HAP-1 (cell line): ENCODE measurements at regions not wholly inside any gene's neighbourhood (a gene's known extent, or its start where the extent isn't known, plus 50 kb on each side); places are given as distances from the start of the nearest gene placed in this dataset.

Source experiments
- DNase-seq, 2 experiments: peaks; one replicate each; pipeline ENCODE4 v3.0.0-alpha.2; 2016 to 2020; ENCODE audit warnings: low spot score in 2 of 2
- H3K27me3 ChIP-seq: fragments of 250-450 bp; sonication (Bioruptor Pico); 2 replicates; pipeline ENCODE4 v1.5.1; 2020; ENCODE audit warnings: low read depth, mild to moderate bottlenecking, moderate library complexity
- H3K36me3 ChIP-seq: fragments of 250-450 bp; sonication (Bioruptor Pico); replicated peaks from 2 replicates; pipeline ENCODE4 v1.5.1; 2020; ENCODE audit warnings: mild to moderate bottlenecking
- H3K4me1 ChIP-seq: fragments of 250-450 bp; sonication (Bioruptor Pico); 2 replicates; pipeline ENCODE4 v1.5.1; 2020; ENCODE audit warnings: mild to moderate bottlenecking
- H3K4me3 ChIP-seq: fragments of 250-450 bp; sonication (Bioruptor Pico); 2 replicates; pipeline ENCODE4 v1.5.1; 2020; ENCODE audit warnings: mild to moderate bottlenecking, moderate library complexity
- H3K9me3 ChIP-seq: fragments of 250-450 bp; sonication (Bioruptor Pico); 2 replicates; pipeline ENCODE4 v1.5.1; 2020; ENCODE audit warnings: mild to moderate bottlenecking, moderate library complexity
- in situ Hi-C: fragments of 300-500 bp; cut with MboI; formaldehyde crosslinking; loops from 3 replicates; pipeline ENCODE4 v1.14.3; 2020; ENCODE audit warnings: low sequenced_read_pairs, inconsistent platforms, mixed read lengths

DNA sequence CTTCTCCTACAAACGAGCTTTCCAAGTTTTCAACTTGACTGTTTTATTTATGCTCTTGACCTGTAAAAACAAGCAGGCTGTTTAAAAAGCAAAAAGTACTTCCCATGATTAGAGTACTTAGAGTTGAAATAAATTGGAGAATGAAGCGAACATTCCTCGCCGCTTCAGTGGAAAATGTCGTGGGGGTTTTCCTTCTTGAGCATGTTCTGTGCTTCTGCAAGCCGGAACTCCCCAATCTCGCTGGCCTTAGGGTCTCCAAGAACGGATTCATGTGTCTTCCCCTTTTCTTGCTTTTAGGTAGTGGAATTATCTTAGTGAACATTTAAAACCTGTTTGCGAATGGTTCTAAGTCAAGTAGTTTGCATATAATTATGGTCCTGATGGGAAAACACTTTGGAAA is 103.6 kb upstream of the ZNF536 start:
- Histone ChIP-seq H3K36me3 (no peaks in the 10 kb centered on the region; the same call in 1 of the 2 replicates), H3K4me3 (no peak overlapping the region), H3K27me3 (no peaks in the 10 kb centered on the region), H3K9me3 (peaks cover 5% of the 10 kb centered on the region; the same call in 1 of the 2 replicates), H3K4me1 (peaks cover 9% of the 10 kb centered on the region)
- in situ Hi-C loops: no loop called here
- no peak for DNase-seq

DNA sequence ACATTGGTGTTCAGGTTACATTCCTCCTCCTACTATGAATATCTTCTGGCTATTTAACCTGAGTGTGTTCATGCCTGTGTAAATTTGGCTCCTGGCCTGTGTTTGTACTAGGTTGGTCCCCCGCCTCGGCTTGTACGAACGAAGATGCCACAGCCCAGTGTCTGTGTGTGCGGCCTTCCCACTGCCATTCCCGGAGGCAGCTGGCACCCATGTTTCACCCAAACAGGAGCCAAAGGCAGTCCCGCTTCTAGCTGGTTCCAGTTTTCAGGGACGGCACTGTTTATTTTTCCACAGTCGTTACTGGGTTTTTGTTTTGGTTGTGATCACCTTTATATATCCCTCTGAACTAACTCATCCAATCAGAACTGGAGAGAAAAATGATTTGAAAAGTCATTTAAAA is 102.5 kb upstream of the ZNF536 start:
- Histone ChIP-seq H3K27me3 (no peaks in the 10 kb centered on the region), H3K36me3 (no peaks in the 10 kb centered on the region; the same call in 1 of the 2 replicates), H3K4me1 (peaks cover under 1% of the 10 kb centered on the region), H3K9me3 (peaks cover 5% of the 10 kb centered on the region; the same call in 1 of the 2 replicates), H3K4me3 (no peak overlapping the region)
- no peak for DNase-seq
- in situ Hi-C loops: no loop called here

DNA sequence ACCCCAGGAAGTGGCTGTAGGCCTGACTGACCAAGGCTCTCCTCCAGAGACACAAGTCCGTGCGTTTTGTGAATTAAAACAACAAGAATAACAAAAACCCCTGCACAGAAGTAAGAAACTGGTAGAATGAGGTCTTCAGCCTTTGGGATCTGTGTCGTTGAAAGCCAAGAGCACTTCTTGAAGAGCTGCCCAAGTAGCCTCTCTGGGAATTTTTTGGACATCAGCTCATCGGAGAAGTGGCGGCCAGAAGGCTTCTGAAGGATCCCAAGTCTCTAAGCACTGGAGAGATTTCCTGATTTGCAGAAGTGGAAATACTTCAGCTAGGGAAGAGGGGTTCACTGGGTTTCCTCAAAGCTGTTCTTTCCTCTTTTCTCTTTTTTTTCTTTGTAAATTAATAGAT is 100.4 kb upstream of the ZNF536 start:
- Histone ChIP-seq H3K27me3 (no peaks in the 10 kb centered on the region), H3K36me3 (no peaks in the 10 kb centered on the region; the same call in 1 of the 2 replicates), H3K4me1 (peaks cover 18% of the 10 kb centered on the region), H3K4me3 (no peak overlapping the region), H3K9me3 (peaks cover 5% of the 10 kb centered on the region; the same call in 1 of the 2 replicates)
- DNase-seq: no peak
- in situ Hi-C loops: no loop called here

DNA sequence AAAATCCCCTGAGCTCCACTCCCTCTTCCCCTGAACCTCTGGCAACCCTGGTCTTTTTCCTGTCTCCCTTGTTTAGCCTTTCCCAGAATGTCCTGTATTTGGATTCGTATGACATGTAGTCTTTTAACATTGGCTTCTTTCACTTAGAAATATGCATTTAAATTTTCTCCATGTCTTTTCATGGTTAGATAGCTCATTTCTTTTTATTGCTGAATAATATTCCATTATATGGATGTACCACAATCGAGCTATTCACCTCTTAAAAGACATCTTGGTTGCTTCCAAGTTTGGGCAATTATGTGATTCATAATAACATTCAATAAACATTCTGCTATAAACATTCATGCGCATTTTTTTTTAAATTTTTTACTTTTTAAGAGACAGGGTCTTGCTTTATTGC is 99.6 kb upstream of the ZNF536 start:
- Histone ChIP-seq H3K4me1 (peaks cover 21% of the 10 kb centered on the region), H3K36me3 (peaks cover 3% of the 10 kb centered on the region; the same call in 1 of the 2 replicates), H3K9me3 (peaks cover 5% of the 10 kb centered on the region; the same call in 1 of the 2 replicates), H3K4me3 (no peak overlapping the region), H3K27me3 (no peaks in the 10 kb centered on the region)
- in situ Hi-C loops: no loop called here
- DNase-seq: no peak

DNA sequence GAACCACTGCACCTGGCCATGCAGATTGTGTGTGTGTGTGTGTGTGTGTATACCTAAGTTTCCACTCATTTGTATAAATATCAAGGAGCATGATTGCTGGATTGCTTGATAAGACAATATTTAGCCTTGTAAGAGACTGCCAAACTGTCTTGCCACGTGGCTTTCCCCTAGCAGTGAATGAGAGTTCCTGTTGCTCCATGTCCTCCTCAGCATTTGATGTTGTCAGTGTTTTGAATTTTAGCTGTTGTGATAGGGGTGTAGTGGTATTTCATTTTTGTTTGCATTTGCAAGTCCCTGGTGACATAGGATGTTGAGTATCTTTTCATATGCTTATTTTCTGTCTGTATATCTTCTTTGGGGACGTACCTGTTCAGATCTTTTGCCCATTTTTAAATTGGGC is 99.0 kb upstream of the ZNF536 start:
- in situ Hi-C loops: no loop called here

DNA sequence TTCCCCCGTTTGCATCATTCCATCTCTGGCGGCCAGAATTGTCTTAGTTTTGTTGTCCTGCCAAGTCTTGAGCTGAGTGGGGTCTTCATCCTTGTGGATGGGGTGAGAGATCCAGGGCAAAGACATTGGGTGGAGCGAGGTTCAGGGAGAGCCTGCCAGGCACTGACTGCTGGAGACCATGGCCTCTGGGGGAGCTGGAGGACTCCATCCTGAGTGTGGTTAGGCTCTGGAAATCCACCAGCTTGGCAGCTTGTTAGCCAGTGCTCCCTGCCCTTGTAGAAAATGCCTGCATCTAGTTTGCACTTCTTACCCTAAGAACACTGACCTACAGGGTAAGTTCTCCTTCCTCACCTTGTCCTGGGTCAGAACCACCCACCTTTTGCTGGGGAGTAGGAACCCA is 97.2 kb upstream of the ZNF536 start:
- Histone ChIP-seq H3K4me3 (no peak overlapping the region), H3K27me3 (no peaks in the 10 kb centered on the region), H3K9me3 (peaks cover 5% of the 10 kb centered on the region; the same call in 1 of the 2 replicates), H3K4me1 (peaks cover 21% of the 10 kb centered on the region), H3K36me3 (peaks cover 3% of the 10 kb centered on the region; the same call in 1 of the 2 replicates)
- DNase-seq: no peak
- in situ Hi-C loops: no loop called here

More for the DNA sequence above, 99.0 kb upstream of the ZNF536 start:
- peaks cover 5% of the 10 kb centered on the region; the same call in 1 of the 2 replicates for H3K9me3 ChIP-seq
- no peak overlapping the region for H3K4me3 ChIP-seq
- no peak for DNase-seq
- peaks cover 21% of the 10 kb centered on the region for H3K4me1 ChIP-seq
- H3K27me3 ChIP-seq: no peaks in the 10 kb centered on the region
- peaks cover 3% of the 10 kb centered on the region; the same call in 1 of the 2 replicates for H3K36me3 ChIP-seq

DNA sequence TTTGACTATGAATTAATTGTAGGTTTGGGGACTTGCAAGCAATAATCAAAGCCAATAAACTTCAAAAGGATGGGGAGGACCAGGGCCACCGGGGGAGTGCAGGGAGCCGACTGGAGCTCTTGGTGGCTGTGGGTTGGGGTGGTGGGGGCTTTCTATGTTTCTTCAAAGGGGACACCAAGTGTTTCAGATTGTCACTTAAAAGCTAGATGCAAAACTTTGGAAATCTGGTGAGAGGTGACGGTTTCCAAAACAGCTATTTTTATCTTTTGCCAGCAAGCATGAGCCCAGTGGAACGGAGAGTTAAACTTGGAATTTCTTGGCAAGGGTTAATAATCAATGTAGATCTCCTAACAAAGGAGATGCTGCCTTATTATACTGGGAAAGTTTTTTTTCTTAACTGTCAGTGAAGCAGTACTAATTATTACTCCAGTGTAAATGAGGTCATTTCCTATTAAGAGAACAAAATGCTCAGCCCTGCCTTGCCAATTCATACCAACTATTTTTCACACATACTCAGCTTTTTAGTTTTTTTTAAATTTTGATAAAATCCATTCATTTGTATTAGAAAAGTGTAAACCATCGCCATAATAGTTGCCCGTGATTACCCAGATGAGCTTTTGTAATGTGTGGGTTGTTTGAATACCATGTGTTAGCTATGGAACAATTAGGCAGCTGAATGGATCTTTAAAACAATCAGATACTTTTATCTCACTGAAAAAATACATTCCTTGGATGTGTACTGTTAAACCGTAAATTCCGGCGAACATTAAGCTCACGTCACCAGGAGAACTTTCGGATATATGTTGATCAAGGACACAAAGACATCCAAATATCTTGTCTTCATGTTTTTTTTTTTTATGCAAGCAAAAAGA is 95.9 kb upstream of the ZNF536 start:
- Histone ChIP-seq H3K27me3 (no peaks in the 10 kb centered on the region), H3K4me1 (peaks cover 21% of the 10 kb centered on the region), H3K36me3 (peaks cover 3% of the 10 kb centered on the region; the same call in 1 of the 2 replicates), H3K4me3 (no peak overlapping the region), H3K9me3 (peaks cover 5% of the 10 kb centered on the region; the same call in 1 of the 2 replicates)
- DNase-seq: peak in 1 of 2 experiments; percentile 58
- in situ Hi-C loops: no loop called here

DNA sequence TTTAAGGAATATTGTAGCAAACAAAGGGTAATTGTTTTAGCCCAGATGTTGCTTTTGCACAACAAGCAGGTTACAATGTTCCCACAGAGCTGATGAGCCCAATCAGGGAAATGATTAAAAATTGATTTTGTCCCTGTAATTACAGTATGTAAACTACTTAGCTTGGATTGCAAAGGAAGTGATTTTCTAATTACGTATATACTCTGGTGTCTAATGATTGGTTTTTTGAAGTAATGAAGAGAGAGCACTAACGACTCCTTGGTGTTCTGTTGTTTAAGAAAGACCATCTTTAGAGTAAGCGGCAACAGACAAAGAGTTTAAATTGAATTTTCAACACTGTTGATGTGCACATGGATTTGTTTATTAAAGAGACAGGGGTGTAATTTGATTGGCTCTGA is 95.3 kb upstream of the ZNF536 start:
- peaks cover 21% of the 10 kb centered on the region for H3K4me1 ChIP-seq
- H3K36me3 ChIP-seq: peaks cover 3% of the 10 kb centered on the region; the same call in 1 of the 2 replicates
- in situ Hi-C loops: no loop called here

DNA sequence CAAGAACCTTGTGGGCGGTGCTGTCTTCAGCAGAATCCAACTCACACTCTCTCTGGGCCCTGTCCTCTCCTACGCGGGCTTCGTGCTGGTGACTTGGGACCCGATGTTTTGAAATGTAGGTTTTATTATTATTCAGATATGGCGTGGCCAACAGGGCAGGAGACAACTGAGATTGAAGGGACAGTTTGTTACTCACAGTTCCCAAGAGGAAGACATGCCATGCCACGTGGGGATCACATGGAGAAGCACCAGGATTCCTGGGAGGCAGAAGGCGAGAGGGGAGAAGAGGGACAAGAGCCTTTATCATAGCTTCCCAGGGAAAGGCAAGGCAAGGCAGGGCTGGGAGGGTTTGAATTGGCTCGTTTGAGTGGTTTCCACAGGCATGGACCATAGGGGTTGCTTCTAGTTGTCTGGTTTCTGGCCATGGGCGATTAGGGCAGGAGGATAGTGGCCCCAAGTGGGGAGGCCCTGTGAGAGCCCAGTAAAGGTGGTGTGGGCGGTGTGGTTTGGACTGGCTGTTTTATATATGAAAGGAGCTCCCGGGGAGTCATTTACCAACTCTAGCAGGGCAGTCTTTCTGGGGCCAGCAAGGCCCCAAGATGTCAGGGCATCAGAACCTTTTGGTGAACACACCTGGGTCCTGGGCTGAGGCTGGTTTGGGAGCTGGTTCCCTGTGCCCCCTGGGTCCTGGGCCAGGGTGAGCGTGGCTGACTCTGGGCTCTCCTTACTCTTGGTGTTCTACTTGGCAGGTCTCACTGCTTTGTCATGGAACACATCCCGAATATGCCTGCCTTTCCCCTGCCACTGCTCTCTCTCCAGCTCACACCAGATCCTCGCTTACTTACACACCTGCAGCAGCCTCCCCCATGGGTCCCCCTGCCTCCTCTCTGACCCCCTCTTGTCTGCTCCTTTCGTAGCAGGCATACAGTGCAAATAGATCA is 94.0 kb upstream of the ZNF536 start:
- Histone ChIP-seq H3K27me3 (no peaks in the 10 kb centered on the region), H3K4me1 (peaks cover 21% of the 10 kb centered on the region), H3K36me3 (peaks cover 3% of the 10 kb centered on the region; the same call in 1 of the 2 replicates), H3K4me3 (no peak overlapping the region), H3K9me3 (peaks cover 1% of the 10 kb centered on the region; the same call in 1 of the 2 replicates)
- no peak for DNase-seq
- in situ Hi-C loops: no loop called here

More for the DNA sequence above, 95.3 kb upstream of the ZNF536 start:
- H3K27me3 ChIP-seq: no peaks in the 10 kb centered on the region
- no peak for DNase-seq
- peaks cover 5% of the 10 kb centered on the region; the same call in 1 of the 2 replicates for H3K9me3 ChIP-seq
- no peak overlapping the region for H3K4me3 ChIP-seq

DNA sequence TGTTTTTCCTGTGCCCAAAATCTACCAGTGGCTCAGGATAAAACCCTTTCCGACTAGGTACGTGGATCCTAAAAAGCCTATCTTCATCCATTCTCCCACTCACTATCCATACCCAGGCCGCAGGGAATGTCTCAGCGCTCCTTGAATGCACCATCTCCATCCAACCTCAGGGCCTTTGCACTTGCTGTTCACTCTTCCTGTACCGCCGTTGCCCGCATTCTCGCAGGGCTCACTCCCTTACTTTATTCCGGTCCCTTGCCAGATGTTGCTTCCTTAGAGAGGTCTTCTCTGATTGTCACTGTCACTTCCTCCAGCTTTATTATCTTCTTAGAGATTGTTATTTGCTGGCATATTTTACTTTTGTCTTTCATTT is 93.3 kb upstream of the ZNF536 start:
- in situ Hi-C loops: no loop called here

DNA sequence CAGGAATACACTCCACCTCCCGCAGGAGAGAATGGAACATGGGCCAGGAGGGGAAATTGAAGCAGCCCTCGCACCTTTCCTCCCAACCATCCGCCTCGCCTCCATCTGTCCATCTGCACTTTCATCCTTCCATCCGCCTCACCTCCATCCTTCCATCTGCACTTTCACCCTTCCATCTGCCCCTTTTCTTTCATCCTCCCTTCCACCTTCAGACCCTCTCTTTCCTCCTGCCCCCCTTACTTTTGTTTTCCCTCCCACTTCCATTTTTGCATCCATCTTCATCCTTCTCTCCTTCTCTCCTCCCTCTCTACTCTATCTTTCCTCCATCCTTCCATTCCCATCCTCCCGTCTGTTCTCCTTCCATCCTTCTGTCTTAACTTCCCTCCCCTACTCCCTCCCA is 92.2 kb upstream of the ZNF536 start:
- no peaks in the 10 kb centered on the region for H3K27me3 ChIP-seq

More for the DNA sequence above, 93.3 kb upstream of the ZNF536 start:
- no peaks in the 10 kb centered on the region for H3K27me3 ChIP-seq
- DNase-seq: no peak
- 0 out of 2 replicates have a peak, but pooled peaks cover 3% of the 10 kb centered on the region for H3K36me3 ChIP-seq
- no peaks in the 10 kb centered on the region; the same call in 1 of the 2 replicates for H3K9me3 ChIP-seq
- no peak overlapping the region for H3K4me3 ChIP-seq
- H3K4me1 ChIP-seq: peaks cover 21% of the 10 kb centered on the region

DNA sequence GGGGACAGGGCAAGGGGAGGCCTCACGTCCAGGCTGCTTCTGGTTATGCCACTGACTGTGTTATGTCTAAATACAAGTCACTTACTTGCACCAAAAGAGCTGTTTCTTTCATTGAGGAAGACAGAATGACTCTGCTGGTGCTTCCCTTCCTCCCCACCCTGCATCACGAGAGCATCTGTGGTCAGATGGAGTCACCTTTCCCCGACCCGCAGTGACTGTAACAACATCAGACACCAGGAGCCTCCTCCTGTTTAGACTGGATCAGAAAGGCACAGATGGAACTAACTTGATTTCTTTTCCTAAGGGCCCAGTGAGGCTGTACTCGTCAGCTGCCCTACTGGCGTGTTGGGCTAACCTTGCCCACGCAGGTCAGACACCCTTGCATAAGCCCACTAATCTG is 90.3 kb upstream of the ZNF536 start:
- in situ Hi-C loops: no loop called here
- Histone ChIP-seq H3K9me3 (no peaks in the 10 kb centered on the region), H3K27me3 (no peaks in the 10 kb centered on the region), H3K4me3 (no peak overlapping the region), H3K36me3 (peaks cover 3% of the 10 kb centered on the region; the same call in 1 of the 2 replicates), H3K4me1 (peaks cover 6% of the 10 kb centered on the region)
- no peak for DNase-seq

More for the DNA sequence above, 92.2 kb upstream of the ZNF536 start:
- Histone ChIP-seq H3K9me3 (no peaks in the 10 kb centered on the region), H3K36me3 (peaks cover 3% of the 10 kb centered on the region; the same call in 1 of the 2 replicates), H3K4me3 (no peak overlapping the region), H3K4me1 (peaks cover 24% of the 10 kb centered on the region)
- in situ Hi-C loops: no loop called here
- DNase-seq: no peak

DNA sequence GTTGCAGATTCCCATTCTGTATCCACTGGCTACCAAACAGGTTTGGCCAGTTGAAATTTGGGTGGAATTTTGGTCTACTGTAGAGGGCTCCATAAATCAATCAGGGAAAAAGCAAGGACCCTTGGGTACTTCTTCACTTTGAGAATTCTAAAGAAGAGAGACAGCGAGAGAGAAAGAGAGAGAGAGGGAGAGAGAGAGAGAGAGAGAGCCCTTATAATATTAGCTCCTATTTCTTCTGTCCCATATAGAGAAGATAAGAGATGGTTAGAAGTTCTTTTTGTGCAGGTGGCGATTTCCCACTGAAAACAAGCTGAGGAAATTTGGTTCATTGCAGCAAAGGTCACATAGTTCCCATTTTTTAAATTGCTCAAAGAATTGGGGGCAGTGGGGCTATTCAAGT is 88.6 kb upstream of the ZNF536 start:
- Histone ChIP-seq H3K36me3 (no peaks in the 10 kb centered on the region; the same call in 1 of the 2 replicates), H3K4me3 (no peak overlapping the region), H3K27me3 (no peaks in the 10 kb centered on the region), H3K9me3 (no peaks in the 10 kb centered on the region), H3K4me1 (peaks cover 4% of the 10 kb centered on the region; the same call in 1 of the 2 replicates)
- in situ Hi-C loops: no loop called here
- DNase-seq: no peak
